Astrocyte of the cerebellum (primary cell): ENCODE measurements at regions not wholly inside any gene's neighbourhood (a gene's known extent, or its start where the extent isn't known, plus 50 kb on each side); places are given as distances from the start of the nearest gene placed in this dataset.

Experiments used
- DNase-seq: peaks from one replicate; pipeline ENCODE4 v3.0.0-alpha.2; 2011; ENCODE audit warnings: low read depth
- H3K4me3 ChIP-seq: 2 replicates; pipeline ENCODE4 v1.5.1; 2011; ENCODE audit warnings: mild to moderate bottlenecking, low read depth, low read length, moderate library complexity
- in situ Hi-C: cut with HindIII; loops from 2 replicates; pipeline ENCODE4 v1.10.0; 2017; ENCODE audit warnings: low sequenced_read_pairs
- TF ChIP-seq, protein P1 (sequence below): IDR thresholded peaks from 2 replicates; pipeline ENCODE4 v1.5.1; 2012; ENCODE audit warnings: low read length, low read depth, moderate library complexity, mild to moderate bottlenecking; ENCODE audit errors: missing control alignments

DNA sequence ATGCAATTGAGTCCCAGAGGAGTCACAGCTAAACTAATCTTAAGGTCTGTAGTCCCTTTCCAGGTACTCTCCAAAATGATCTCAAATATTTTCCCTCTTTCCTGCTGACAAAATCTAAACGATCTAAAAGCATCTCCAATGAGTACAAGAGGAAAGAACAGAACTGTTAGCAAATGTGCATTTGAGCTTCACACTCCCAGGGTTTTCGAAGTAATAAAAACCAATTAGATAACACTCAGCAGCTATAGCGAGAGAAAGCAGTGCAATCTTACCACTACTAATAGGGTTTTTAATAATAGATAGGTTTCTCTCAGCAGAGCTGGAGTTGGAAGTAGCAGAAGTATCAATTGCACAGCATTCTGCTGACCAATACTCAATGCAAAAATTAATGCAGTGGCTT lies 995.4 kb downstream of the TUSC7 start:
- no peak for DNase-seq
- in situ Hi-C loops, result no loop called here
- TF ChIP-seq, protein P1, sequence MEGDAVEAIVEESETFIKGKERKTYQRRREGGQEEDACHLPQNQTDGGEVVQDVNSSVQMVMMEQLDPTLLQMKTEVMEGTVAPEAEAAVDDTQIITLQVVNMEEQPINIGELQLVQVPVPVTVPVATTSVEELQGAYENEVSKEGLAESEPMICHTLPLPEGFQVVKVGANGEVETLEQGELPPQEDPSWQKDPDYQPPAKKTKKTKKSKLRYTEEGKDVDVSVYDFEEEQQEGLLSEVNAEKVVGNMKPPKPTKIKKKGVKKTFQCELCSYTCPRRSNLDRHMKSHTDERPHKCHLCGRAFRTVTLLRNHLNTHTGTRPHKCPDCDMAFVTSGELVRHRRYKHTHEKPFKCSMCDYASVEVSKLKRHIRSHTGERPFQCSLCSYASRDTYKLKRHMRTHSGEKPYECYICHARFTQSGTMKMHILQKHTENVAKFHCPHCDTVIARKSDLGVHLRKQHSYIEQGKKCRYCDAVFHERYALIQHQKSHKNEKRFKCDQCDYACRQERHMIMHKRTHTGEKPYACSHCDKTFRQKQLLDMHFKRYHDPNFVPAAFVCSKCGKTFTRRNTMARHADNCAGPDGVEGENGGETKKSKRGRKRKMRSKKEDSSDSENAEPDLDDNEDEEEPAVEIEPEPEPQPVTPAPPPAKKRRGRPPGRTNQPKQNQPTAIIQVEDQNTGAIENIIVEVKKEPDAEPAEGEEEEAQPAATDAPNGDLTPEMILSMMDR, result no peak
- no peak overlapping the region for H3K4me3 ChIP-seq

DNA sequence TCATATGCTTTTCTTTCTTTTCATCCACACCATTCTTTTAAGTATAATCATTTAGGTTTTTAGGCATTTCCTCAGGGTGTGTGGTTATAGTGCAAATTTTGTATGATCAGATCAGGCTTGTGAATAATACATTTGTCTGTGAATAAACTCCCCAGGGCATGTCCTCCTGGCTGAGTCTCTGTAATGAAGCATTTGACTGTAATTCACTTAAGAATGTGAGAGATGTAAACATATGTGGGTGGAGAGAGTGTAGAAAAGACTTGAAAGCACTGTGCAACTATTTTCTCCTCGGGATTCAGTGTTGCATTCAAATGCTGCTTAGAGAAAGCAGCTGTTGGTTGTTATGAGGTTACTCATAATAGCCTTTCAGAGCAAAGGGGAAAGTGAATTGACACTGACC lies 996.5 kb downstream of the TUSC7 start:
- no peak overlapping the region for H3K4me3 ChIP-seq
- peak; percentile 73 for DNase-seq
- in situ Hi-C loops, result no loop called here
- TF ChIP-seq, protein P1, result no peak

DNA sequence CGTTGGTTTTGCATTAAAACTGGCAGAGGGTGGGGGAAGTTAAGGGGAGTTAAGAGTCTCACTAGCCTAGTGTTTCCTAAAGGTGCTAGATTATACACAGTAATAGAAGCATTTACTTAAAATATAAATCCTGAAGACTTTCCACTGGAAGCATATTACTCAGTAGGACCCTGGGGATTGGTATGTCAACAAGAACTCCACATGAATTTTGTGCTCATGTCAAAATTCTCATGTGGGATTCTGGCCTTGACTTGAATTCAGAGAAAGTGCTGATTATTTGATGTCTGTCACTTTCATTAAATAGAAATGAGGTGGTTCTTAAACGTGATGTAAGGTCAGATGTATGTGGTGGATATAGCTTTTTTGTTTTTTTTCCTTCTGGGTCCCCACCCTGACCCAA lies 997.2 kb downstream of the TUSC7 start:
- TF ChIP-seq, protein P1, result no peak
- in situ Hi-C loops, result no loop called here
- no peak for DNase-seq
- H3K4me3 ChIP-seq, result no peak overlapping the region

DNA sequence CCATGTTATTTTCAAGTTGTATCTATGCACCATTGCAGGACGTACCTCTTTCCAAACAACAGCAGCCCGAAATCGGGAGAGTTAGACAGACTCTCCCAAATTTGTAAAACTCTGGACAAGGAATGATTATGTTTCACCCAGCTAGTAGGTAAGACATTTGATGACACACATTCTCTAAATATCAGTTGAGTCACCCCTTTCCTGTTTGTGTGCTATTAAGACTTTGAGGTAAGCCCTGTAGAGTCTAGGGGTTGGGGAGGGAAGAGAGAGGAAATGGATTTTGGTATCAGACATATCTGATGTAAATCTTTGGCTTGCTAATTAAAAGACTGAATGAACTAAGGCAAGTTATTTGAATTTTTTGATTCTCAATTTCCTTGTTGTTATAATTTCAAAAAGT lies 999.0 kb downstream of the TUSC7 start:
- TF ChIP-seq, protein P1, result no peak
- H3K4me3 ChIP-seq, result no peak overlapping the region
- in situ Hi-C loops, result no loop called here
- DNase-seq, result no peak

DNA sequence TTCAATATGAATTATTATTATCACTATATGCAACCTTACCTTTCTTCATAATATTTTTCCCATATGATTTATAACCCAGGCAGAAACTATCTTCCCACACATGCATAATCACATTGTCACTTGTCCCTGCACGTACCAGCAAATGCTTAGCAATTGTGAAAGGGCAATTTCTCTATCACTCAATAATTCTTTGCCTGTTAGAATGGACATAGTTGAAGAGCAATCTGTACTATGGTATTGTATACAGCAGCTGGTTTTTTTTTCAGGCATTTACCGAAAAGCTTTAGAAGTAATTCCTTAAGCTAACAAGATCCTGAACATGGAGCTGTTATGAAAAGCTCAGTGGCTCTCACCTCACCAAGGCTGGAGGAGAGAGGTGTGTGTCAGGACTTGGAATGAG lies 999.5 kb downstream of the TUSC7 start:
- DNase-seq, result no peak
- H3K4me3 ChIP-seq, result no peak overlapping the region
- in situ Hi-C loops, result no loop called here
- TF ChIP-seq, protein P1, result no peak

DNA sequence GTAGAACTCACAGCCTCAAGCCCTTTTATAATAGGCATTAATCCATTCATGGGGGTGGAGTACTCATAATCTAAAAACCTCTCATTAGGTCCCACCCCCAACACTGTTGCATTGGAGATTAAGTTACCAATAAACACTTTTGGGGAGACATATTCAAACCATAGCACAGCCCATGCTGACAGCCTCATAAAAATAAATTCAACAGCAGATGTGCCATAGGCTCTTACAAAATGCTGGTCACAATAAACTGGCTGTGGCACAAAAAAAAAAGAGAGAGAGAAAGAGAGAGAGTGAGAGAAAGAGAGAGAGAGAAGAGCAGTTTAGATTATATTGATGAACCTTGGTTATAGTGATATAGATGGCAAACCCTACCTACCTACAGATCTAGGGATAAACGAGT lies 1000.9 kb downstream of the TUSC7 start:
- DNase-seq, result no peak
- in situ Hi-C loops, result no loop called here
- no peak overlapping the region for H3K4me3 ChIP-seq
- TF ChIP-seq, protein P1, result no peak
